Pancreas (tissue), 10 donors: ENCODE measurements at regions not wholly inside any gene's neighbourhood (a gene's known extent, or its start where the extent isn't known, plus 50 kb on each side); places are given as distances from the start of the nearest gene placed in this dataset.
A peak's percentile ranks its signal among the peaks of the same experiment; 100 is the strongest.

Source experiments
- ATAC-seq, 4 donors: fragments of 200-7000 bp; cut with Tn5 transposase; one replicate each; pipeline versions ENCODE4 v1.8.0 to v1.9.1; 2020; ENCODE audit warnings: mild to moderate bottlenecking in 4 of 4, moderate library complexity in 4 of 4
- DNase-seq, 6 donors: peaks; one replicate each; pipeline ENCODE4 v3.0.0-alpha.2; 2020
- FAIRE-seq: peaks from 2 replicates; lab custom pipeline; 2012; peaks lifted over from hg19 to GRCh38; lab: Jason Lieb, UNC
- H3K27ac ChIP-seq, 4 donors: fragments of 200-600 bp; sonication (generic); 1 replicate in 3 of 4; 2 replicates in 1 of 4; pipeline versions ENCODE4 v1.5.0 to v1.8.0; 2020
- H3K27me3 ChIP-seq, 4 donors: fragments of 200-600 bp; one replicate each; pipeline ENCODE4 v1.8.0; 2021
- H3K36me3 ChIP-seq, 3 donors: fragments of 200-600 bp; sonication (generic) in 1 of 3; one replicate each; pipeline versions ENCODE4 v1.5.0 to v1.8.0; 2020 to 2021
- H3K4me1 ChIP-seq, 3 donors: fragments of 200-600 bp; one replicate each; pipeline ENCODE4 v1.8.0; 2021
- H3K4me3 ChIP-seq, 4 donors: fragments of 200-600 bp; sonication (generic) in 2 of 4; one replicate each; pipeline versions ENCODE4 v1.5.0 to v1.8.0; 2020 to 2021
- H3K9me3 ChIP-seq, 4 donors: fragments of 200-600 bp; one replicate each; pipeline ENCODE4 v1.8.0; 2021
- WGBS, 2 donors: extraction: QIAGEN DNeasy Blood & Tissue Kit; methylation state at CpG; one replicate each; pipeline ENCODE4 v1.1.7; 2013; 5-methylcytosine and 5-hydroxymethylcytosine counted together
- intact Hi-C, 3 donors: fragments of 100-400 bp; cut with DNase I; formaldehyde crosslinking; loops; one replicate each; pipeline versions ENCODE4 v1.11.1 to v1.14.2; 2022
- TF ChIP-seq, protein P1 (sequence below), 4 donors: fragments of 200-600 bp; sonication (generic) in 3 of 4; IDR thresholded peaks; one replicate each; pipeline versions ENCODE4 v1.5.0 to v1.8.0; 2021; ENCODE audit warnings: antibody characterized with exemption in 4 of 4
- donor health status: healthy with polysubstance abuse.
- donor health status: DM: no; HTN: no; CAD: no; lungs with moderate emphysema.
- donor health status: DM: no; HTN: no; CAD: no.
- donor health status: control.
- donor health status: control.
- donor health status: Bipolar disorder and iron deficiency.
- donor health status: DM: yes; HTN: yes; CAD: no.
- donor health status: DM: no; HTN: no; CAD: no.
- donor health status: DM: no; HTN: no; CAD: no.
- donor health status: DM: yes; HTN: yes; CAD: no.

DNA sequence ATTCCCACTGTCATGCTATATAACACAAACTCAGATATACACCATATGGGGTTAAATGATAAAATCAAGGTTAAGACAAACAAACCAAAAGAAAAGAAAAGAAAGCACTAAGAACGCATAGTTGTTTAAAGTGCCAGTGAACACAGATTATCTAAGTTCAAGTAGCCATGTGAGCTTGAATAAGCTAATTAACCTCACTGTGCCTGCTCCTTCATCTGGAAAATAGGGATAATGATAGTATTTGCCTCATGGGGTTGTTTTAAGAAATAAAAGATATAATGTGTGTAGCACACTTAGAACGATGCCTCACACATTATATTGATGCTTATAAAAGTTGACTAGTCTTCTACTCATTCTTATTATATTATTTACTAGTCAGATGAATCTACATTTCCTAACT is 72.6 kb upstream of the IL12A start:
- Histone ChIP-seq H3K9me3 (no peaks in the 10 kb centered on the region), H3K27me3 (no peaks in the 10 kb centered on the region), H3K4me1 (no peaks in the 10 kb centered on the region), H3K27ac (no peak overlapping the region), H3K36me3 (no peaks in the 10 kb centered on the region), H3K4me3 (no peak overlapping the region)
- WGBS, 2 donors: 48 to 64% methylated on average over 2 of the region's 2 CpGs
- no peak for FAIRE-seq
- intact Hi-C loops: no loop called here
- TF ChIP-seq, protein P1, sequence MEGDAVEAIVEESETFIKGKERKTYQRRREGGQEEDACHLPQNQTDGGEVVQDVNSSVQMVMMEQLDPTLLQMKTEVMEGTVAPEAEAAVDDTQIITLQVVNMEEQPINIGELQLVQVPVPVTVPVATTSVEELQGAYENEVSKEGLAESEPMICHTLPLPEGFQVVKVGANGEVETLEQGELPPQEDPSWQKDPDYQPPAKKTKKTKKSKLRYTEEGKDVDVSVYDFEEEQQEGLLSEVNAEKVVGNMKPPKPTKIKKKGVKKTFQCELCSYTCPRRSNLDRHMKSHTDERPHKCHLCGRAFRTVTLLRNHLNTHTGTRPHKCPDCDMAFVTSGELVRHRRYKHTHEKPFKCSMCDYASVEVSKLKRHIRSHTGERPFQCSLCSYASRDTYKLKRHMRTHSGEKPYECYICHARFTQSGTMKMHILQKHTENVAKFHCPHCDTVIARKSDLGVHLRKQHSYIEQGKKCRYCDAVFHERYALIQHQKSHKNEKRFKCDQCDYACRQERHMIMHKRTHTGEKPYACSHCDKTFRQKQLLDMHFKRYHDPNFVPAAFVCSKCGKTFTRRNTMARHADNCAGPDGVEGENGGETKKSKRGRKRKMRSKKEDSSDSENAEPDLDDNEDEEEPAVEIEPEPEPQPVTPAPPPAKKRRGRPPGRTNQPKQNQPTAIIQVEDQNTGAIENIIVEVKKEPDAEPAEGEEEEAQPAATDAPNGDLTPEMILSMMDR (IDR thresholded peaks at IDR 0.05): no peak
- no peak for DNase-seq
- ATAC-seq: no peak

DNA sequence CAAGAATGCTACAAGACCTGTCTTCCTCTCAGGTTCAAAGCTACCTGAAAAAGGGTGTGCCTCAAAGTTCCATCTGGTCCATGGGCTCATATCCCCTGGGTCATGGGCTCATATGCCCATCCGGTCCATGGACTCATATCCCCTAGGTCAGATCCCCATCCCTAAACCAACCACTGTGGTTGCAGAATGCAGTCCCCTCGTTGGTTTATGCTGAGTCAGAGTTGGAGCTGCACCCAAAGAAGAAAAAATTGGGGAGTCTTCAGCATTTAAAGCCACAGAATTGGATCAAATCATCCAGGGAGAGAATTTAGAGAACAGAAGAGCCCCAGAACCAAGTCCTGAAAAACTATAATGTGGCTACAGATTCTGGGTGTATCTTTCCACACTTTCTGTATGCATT is 71.5 kb upstream of the IL12A start:
- no peak overlapping the region for H3K27ac ChIP-seq
- FAIRE-seq (no peak), DNase-seq (no peak), ATAC-seq (no peak)
- H3K4me1 ChIP-seq: no peaks in the 10 kb centered on the region
- no peaks in the 10 kb centered on the region for H3K36me3 ChIP-seq
- H3K4me3 ChIP-seq: no peak overlapping the region
- TF ChIP-seq, protein P1 (IDR thresholded peaks at IDR 0.05): no peak
- no peaks in the 10 kb centered on the region for H3K27me3 ChIP-seq
- no peaks in the 10 kb centered on the region for H3K9me3 ChIP-seq
- intact Hi-C loops: no loop called here
- 65 to 66% methylated on average over 2 of the region's 2 CpGs for WGBS, 2 donors

DNA sequence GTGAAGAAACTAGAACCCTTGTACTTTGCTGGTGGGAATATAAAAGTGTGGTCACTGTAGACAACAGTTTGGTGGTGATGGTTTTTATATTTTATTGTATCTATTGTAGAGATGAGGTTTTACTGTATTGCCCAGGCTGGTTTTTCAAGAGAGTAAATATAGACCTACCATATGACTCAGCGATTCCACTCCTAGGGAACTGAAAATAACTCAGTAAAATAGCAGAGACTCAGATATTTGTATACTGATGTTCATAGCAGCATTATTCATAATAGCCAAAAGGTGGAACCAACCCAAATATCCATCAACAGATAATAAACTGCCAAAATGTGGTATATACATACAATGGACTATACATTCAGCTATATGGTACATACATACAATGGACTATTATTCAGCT is 68.8 kb upstream of the IL12A start:
- H3K36me3 ChIP-seq: no peaks in the 10 kb centered on the region
- WGBS, 2 donors: 87 to 91% methylated on average over 1 of the region's 1 CpG
- FAIRE-seq (peak; percentile 32), ATAC-seq (no peak), DNase-seq (no peak)
- H3K27ac ChIP-seq: no peak overlapping the region
- H3K9me3 ChIP-seq: no peaks in the 10 kb centered on the region
- intact Hi-C loops: no loop called here
- H3K4me3 ChIP-seq: no peak overlapping the region
- TF ChIP-seq, protein P1 (IDR thresholded peaks at IDR 0.05): no peak
- H3K4me1 ChIP-seq: no peaks in the 10 kb centered on the region
- H3K27me3 ChIP-seq: no peaks in the 10 kb centered on the region

DNA sequence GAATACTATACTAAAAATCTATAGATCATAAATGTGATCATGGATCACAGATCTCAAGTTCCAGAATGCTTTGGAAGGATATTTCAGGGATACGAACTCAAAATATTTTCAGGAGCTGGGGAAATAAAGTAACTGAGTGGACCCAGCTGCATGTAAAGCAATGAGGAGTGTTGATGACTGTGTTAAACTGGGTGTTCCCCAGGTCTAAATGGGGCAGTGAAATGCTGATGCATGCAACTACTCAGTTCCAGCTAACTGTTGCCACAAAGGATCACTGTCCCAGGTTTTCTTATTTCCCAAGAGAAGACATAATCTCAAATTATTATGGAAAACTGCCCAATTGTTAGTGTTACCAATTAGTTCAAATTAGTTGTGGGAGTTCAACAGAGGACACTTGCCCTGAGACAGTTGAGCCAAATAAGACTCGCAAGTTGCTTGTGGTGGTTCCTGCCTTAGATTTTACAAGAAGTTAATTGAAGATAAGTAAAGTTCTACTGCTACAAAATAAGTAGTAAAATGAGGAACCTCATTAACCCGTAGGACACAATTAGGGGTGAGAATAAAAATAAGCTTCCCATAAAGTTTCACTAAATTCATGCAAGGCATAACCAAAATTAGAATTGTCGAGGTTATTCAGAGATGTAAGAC is 66.3 kb upstream of the IL12A start:
- no peaks in the 10 kb centered on the region for H3K4me1 ChIP-seq
- intact Hi-C loops: no loop called here
- no peaks in the 10 kb centered on the region for H3K9me3 ChIP-seq
- 71 to 75% methylated on average over 4 of the region's 4 CpGs for WGBS, 2 donors
- no peak overlapping the region for H3K27ac ChIP-seq
- TF ChIP-seq, protein P1 (IDR thresholded peaks at IDR 0.05): no peak
- H3K27me3 ChIP-seq: no peaks in the 10 kb centered on the region
- DNase-seq (no peak), FAIRE-seq (no peak), ATAC-seq (no peak)
- H3K4me3 ChIP-seq: no peak overlapping the region
- H3K36me3 ChIP-seq: no peaks in the 10 kb centered on the region

DNA sequence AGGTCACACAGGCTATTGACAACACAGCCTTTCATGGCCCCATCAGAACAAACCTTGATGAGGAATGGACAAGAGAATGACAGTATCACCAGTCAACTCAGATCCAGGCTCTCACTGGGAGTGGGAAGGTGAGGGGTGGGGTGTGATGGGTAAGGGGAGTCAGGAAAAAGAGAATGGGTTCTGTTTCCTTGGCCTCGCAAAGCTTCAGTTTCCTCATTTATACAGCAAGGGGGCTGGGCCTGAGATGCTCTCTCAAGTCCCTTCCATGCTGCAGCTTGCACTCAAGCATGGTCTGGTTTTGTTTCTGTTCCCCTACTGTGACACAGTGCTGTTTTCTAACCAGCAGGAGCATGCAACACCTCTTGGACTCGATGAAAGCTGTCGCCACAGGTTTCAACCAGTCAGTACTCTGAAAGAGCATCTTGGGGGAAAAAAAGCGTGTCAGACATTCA is 65.7 kb upstream of the IL12A start:
- peak in 1 of 4 donors; percentile 35 for ATAC-seq
- 72 to 76% methylated on average over 4 of the region's 4 CpGs for WGBS, 2 donors
- intact Hi-C loops: no loop called here

More for the DNA sequence above, 65.7 kb upstream of the IL12A start:
- no peak overlapping the region for H3K4me3 ChIP-seq
- no peaks in the 10 kb centered on the region for H3K4me1 ChIP-seq
- FAIRE-seq (no peak), DNase-seq (no peak)
- H3K9me3 ChIP-seq: no peaks in the 10 kb centered on the region
- no peaks in the 10 kb centered on the region for H3K36me3 ChIP-seq
- H3K27me3 ChIP-seq: no peaks in the 10 kb centered on the region
- H3K27ac ChIP-seq: no peak overlapping the region
- TF ChIP-seq, protein P1 (IDR thresholded peaks at IDR 0.05): no peak
